HG02943 (cell line): ENCODE measurements at regions not wholly inside any gene's neighbourhood (a gene's known extent, or its start where the extent isn't known, plus 50 kb on each side); places are given as distances from the start of the nearest gene placed in this dataset.

Experiments used
- ATAC-seq: cut with Tn5 transposase; IDR thresholded peaks from one replicate; pipeline ENCODE4 v1.9.1; 2021; ENCODE audit warnings: mild to moderate bottlenecking, low read depth, moderate library complexity; ENCODE audit not compliant: unreplicated experiment

GRCh38 chr14:71201840-71202239, 294.6 kb downstream of the PCNX1 start:
- ATAC-seq, result no peak

GRCh38 chr14:71202881-71203280, 295.6 kb downstream of the PCNX1 start:
- no peak for ATAC-seq

- ATAC-seq, result no peak
These were observed 296.0 kb downstream of the PCNX1 start for GRCh38 chr14:71203306-71203705.

GRCh38 chr14:71204231-71204630, 297.0 kb downstream of the PCNX1 start:
- ATAC-seq, result no peak

GRCh38 chr14:71204768-71205167, 297.5 kb downstream of the PCNX1 start:
- no peak for ATAC-seq

GRCh38 chr14:71206123-71206522, 298.9 kb downstream of the PCNX1 start:
- no peak for ATAC-seq

GRCh38 chr14:71206766-71207371, 299.6 kb downstream of the PCNX1 start:
- no peak for ATAC-seq

- ATAC-seq, result no peak
These were observed 301.6 kb downstream of the PCNX1 start for GRCh38 chr14:71208702-71209357.

GRCh38 chr14:71209888-71210287, 302.6 kb downstream of the PCNX1 start:
- ATAC-seq, result no peak

GRCh38 chr14:71212093-71212492, 304.8 kb downstream of the PCNX1 start:
- no peak for ATAC-seq

- ATAC-seq, result no peak
These were observed 305.4 kb downstream of the PCNX1 start for GRCh38 chr14:71212683-71213107.

- no peak for ATAC-seq
These were observed 307.0 kb downstream of the PCNX1 start for GRCh38 chr14:71214241-71214640.

GRCh38 chr14:71220462-71220861, 313.2 kb downstream of the PCNX1 start:
- no peak for ATAC-seq

GRCh38 chr14:71221119-71221518, 313.9 kb downstream of the PCNX1 start:
- ATAC-seq, result no peak

GRCh38 chr14:71225113-71225512, 317.9 kb downstream of the PCNX1 start:
- ATAC-seq, result no peak

- no peak for ATAC-seq
These were observed 321.5 kb downstream of the PCNX1 start for GRCh38 chr14:71228711-71229110.

- ATAC-seq, result no peak
These were observed 322.6 kb downstream of the PCNX1 start for GRCh38 chr14:71229875-71230274.

GRCh38 chr14:71230897-71231296, 323.6 kb downstream of the PCNX1 start:
- no peak for ATAC-seq

- no peak for ATAC-seq
These were observed 324.5 kb downstream of the PCNX1 start for GRCh38 chr14:71231521-71232393.

- ATAC-seq, result no peak
These were observed 325.2 kb downstream of the PCNX1 start for GRCh38 chr14:71232506-71232905.

- no peak for ATAC-seq
These were observed 328.6 kb downstream of the PCNX1 start for GRCh38 chr14:71235875-71236274.
